HCT116 (cell line): ENCODE measurements at regions not wholly inside any gene's neighbourhood (a gene's known extent, or its start where the extent isn't known, plus 50 kb on each side); places are given as distances from the start of the nearest gene placed in this dataset.

Source experiments
- ATAC-seq: fragments of 200-7000 bp; cut with Tn5 transposase; 2 replicates; pipeline ENCODE4 v1.9.1; 2020; ENCODE audit warnings: mild to moderate bottlenecking, moderate library complexity
- BruUV-seq: library from RNA; stranded (reverse); fragments of 400-500 nt; replicated peaks from 2 replicates; lab custom pipeline; 2021; lab: Mats Ljungman, UMichigan
- CTCF ChIA-PET: fragments of 300-600 bp; sonication (Branson Sonifier 250); formaldehyde crosslinking; loops from one replicate; lab custom pipeline; 2021; ENCODE audit warnings: antibody characterized with exemption; lab: Charles Lee
- POLR2A ChIA-PET: fragments of 300-600, 350-600 bp; sonication (Branson Sonifier 250); formaldehyde crosslinking; loops from one replicate; lab custom pipeline; 2021; ENCODE audit warnings: antibody characterized with exemption; lab: Charles Lee
- RAD21 ChIA-PET, 2 experiments: fragments of 300-600 bp; sonication (Branson Sonifier 250); formaldehyde crosslinking; loops; one replicate each; lab custom pipeline; 2023; ENCODE audit warnings: low total read pairs in 2 of 2; ENCODE audit not compliant: uncharacterized antibody in 2 of 2, unreplicated experiment in 2 of 2, low non-redundant PET in 1 of 2; lab: Charles Lee
- DNase-seq: peaks from one replicate; pipeline ENCODE4 v3.0.0-alpha.2; 2010; ENCODE audit warnings: low read depth, low spot score
- H2AFZ ChIP-seq: fragments of 200-600 bp; shearing (Covaris generic), sonication (generic); 2 replicates; pipeline ENCODE4 v1.6.1; 2017; ENCODE audit warnings: low read depth, mixed run types, mixed read lengths, antibody characterized with exemption, low read length; ENCODE audit not compliant: poor library complexity, severe bottlenecking
- H3K27ac ChIP-seq: 2 replicates; pipeline ENCODE4 v1.5.1; 2012; ENCODE audit warnings: low read depth, low read length
- H3K27me3 ChIP-seq: fragments of 200-600 bp; sonication (generic); 2 replicates; pipeline ENCODE4 v1.6.1; 2016; ENCODE audit warnings: mixed run types, low read length, mixed read lengths; ENCODE audit not compliant: insufficient read depth
- H3K36me3 ChIP-seq, 2 experiments: fragments of 200-500 bp in 1 of 2; fragments of 200-600 bp in 1 of 2; sonication (Bioruptor generic) in 1 of 2; sonication (generic) in 1 of 2; 2 replicates each; pipeline versions ENCODE4 v1.5.1 to v1.6.1; 2014 to 2016; ENCODE audit warnings: low read length in 2 of 2, inconsistent platforms in 1 of 2, mixed read lengths in 1 of 2, mixed run types in 1 of 2; ENCODE audit not compliant: insufficient read depth in 2 of 2, control insufficient read depth in 1 of 2
- H3K4me1 ChIP-seq, 2 experiments: fragments of 200-600 bp in 1 of 2; sonication (generic) in 1 of 2; 2 replicates each; pipeline versions ENCODE4 v1.5.1 to v1.6.1; 2012 to 2017; ENCODE audit warnings: low read length in 2 of 2, inconsistent platforms in 1 of 2, mild to moderate bottlenecking in 1 of 2, mixed read lengths in 1 of 2, mixed run types in 1 of 2, moderate library complexity in 1 of 2; ENCODE audit not compliant: insufficient read depth in 2 of 2, control insufficient read depth in 1 of 2
- H3K4me2 ChIP-seq: fragments of 200-600 bp; sonication (generic); 2 replicates; pipeline ENCODE4 v1.6.1; 2017; ENCODE audit warnings: mixed run types, low read length, mixed read lengths
- H3K4me3 ChIP-seq, 2 experiments: fragments of 200-600 bp in 1 of 2; sonication (generic) in 1 of 2; replicated peaks in 1 of 2; 2 replicates each; pipeline ENCODE4 v1.5.1; 2011 to 2016; ENCODE audit warnings: low read length in 2 of 2, control low read depth in 1 of 2, low read depth in 1 of 2, mild to moderate bottlenecking in 1 of 2, mixed read lengths in 1 of 2, mixed run types in 1 of 2
- H3K79me2 ChIP-seq: fragments of 200-600 bp; sonication (generic); 2 replicates; pipeline ENCODE4 v1.6.1; 2017; ENCODE audit warnings: mild to moderate bottlenecking, mixed run types, low read length, moderate library complexity, mixed read lengths; ENCODE audit not compliant: insufficient read depth
- H3K9ac ChIP-seq: fragments of 200-600 bp; sonication (generic); 2 replicates; pipeline ENCODE4 v1.6.1; 2016; ENCODE audit warnings: low read length, mixed read lengths
- H3K9me2 ChIP-seq: fragments of 200-600 bp; sonication (generic), shearing (Covaris generic); 2 replicates; pipeline ENCODE4 v1.6.1; 2017; ENCODE audit warnings: mixed run types, mild to moderate bottlenecking, moderate library complexity; ENCODE audit not compliant: insufficient read depth
- H3K9me3 ChIP-seq, 2 experiments: fragments of 200-500 bp in 1 of 2; fragments of 200-600 bp in 1 of 2; sonication (Bioruptor generic) in 1 of 2; sonication (generic) in 1 of 2; 2 replicates each; pipeline ENCODE4 v1.6.1; 2014 to 2017; ENCODE audit warnings: low read length in 2 of 2, mixed read lengths in 2 of 2, inconsistent platforms in 1 of 2, low read depth in 1 of 2, mild to moderate bottlenecking in 1 of 2, mixed run types in 1 of 2, moderate library complexity in 1 of 2; ENCODE audit not compliant: control insufficient read depth in 1 of 2, insufficient read depth in 1 of 2
- H4K20me1 ChIP-seq: fragments of 200-600 bp; sonication (generic), shearing (Covaris generic); 2 replicates; pipeline ENCODE4 v1.6.1; 2017; ENCODE audit warnings: mixed run types, mild to moderate bottlenecking, moderate library complexity; ENCODE audit not compliant: insufficient read depth
- CBX3 ChIP-seq: IDR thresholded peaks from 2 replicates; pipeline ENCODE4 v1.6.1; 2012; ENCODE audit warnings: low read depth
- CEBPB ChIP-seq: IDR thresholded peaks from 2 replicates; pipeline ENCODE4 v1.6.1; 2012; ENCODE audit warnings: low read depth
- ELF1 ChIP-seq: IDR thresholded peaks from 2 replicates; pipeline ENCODE4 v1.6.1; 2012; ENCODE audit warnings: low read depth, borderline replicate concordance
- EZH2 ChIP-seq: fragments of 200-600 bp; sonication (generic); IDR thresholded peaks from 2 replicates; pipeline ENCODE4 v1.6.1; 2017; ENCODE audit warnings: antibody characterized with exemption, mixed run types
- FOSL1 ChIP-seq: IDR thresholded peaks from 2 replicates; pipeline ENCODE4 v1.6.1; 2012; ENCODE audit warnings: low read depth
- JUND ChIP-seq: IDR thresholded peaks from 2 replicates; pipeline ENCODE4 v1.6.1; 2012
- MAX ChIP-seq: IDR thresholded peaks from 2 replicates; pipeline ENCODE4 v1.6.1; 2012
- POLR2AphosphoS5 ChIP-seq: IDR thresholded peaks from 2 replicates; pipeline ENCODE4 v1.6.1; 2011; ENCODE audit warnings: mild to moderate bottlenecking, low read depth, low read length, moderate library complexity
- RAD21 ChIP-seq: IDR thresholded peaks from 2 replicates; pipeline ENCODE4 v1.6.1; 2012; ENCODE audit warnings: low read depth, mild to moderate bottlenecking
- SIN3A ChIP-seq: IDR thresholded peaks from 2 replicates; pipeline ENCODE4 v1.6.1; 2012; ENCODE audit warnings: low read depth
- SRF ChIP-seq: IDR thresholded peaks from 2 replicates; pipeline ENCODE4 v1.6.1; 2012; ENCODE audit warnings: low read depth
- TCF7L2 ChIP-seq: IDR thresholded peaks from 2 replicates; pipeline ENCODE4 v1.7.0; 2011; ENCODE audit warnings: borderline replicate concordance, inconsistent platforms; ENCODE audit not compliant: insufficient read depth, insufficient read length; ENCODE audit errors: extremely low read depth
- ZFX ChIP-seq: fragments of 450-650 bp; IDR thresholded peaks from 2 replicates; pipeline ENCODE4 v1.6.1; 2017
- ZNF274 ChIP-seq: fragments of 200-500 bp; sonication (Bioruptor generic); IDR thresholded peaks from 2 replicates; pipeline ENCODE4 v1.6.1; 2014; ENCODE audit warnings: mild to moderate bottlenecking, low read depth, low read length, inconsistent platforms
- intact Hi-C: fragments of 100-400 bp; cut with micrococcal nuclease; formaldehyde crosslinking; loops from 2 replicates; pipeline ENCODE4 v1.10.0; 2022
- TF ChIP-seq, protein P1 (sequence below): IDR thresholded peaks from 2 replicates; pipeline ENCODE4 v1.6.1; 2012
- TF ChIP-seq, protein P2 (sequence below): IDR thresholded peaks from 2 replicates; pipeline ENCODE4 v1.6.1; 2012; ENCODE audit warnings: low read depth

DNA sequence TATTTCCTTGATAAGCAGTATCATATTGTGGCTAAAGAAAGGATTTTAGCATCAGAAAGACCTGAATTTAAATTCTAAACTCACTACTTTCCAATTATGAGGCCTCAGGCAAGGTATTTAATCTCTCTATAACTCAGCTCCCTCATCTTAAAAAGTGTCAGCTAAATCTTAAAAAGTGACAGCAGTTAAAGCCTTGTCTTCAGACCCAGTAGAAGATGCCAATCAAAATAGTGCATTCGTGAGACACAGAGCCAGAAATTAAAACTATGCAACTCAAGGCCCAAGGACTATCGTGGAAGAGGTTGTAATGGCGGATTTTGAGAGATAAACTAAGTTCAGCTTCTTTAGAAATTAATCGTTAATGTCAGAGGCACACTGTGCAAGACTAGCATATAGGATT is 677.5 kb upstream of the BRINP3 start:
- no peak for DNase-seq
- no peak for ATAC-seq
- Histone ChIP-seq H3K9me3 (0 out of 4 replicates have a peak, but pooled peaks cover 0 to 3% of the 10 kb centered on the region in 2 experiments), H4K20me1 (no peaks in the 10 kb centered on the region), H3K9me2 (no peaks in the 10 kb centered on the region), H2AFZ (peak overlapping the region; percentile 0), H3K36me3 (no peaks in the 10 kb centered on the region), H3K79me2 (no peaks in the 10 kb centered on the region), H3K27me3 (no peaks in the 10 kb centered on the region), H3K27ac (no peak overlapping the region), H3K9ac (no peak overlapping the region), H3K4me3 (no peak overlapping the region), H3K4me2 (no peak overlapping the region), H3K4me1 (no peaks in the 10 kb centered on the region)
- ChIA-PET POLR2A (no interaction called here), RAD21 (no interaction called here), CTCF (no interaction called here)
- intact Hi-C loops: no loop called here
- TF ChIP-seq SIN3A (no peak), CBX3 (no peak), RAD21 (no peak), FOSL1 (no peak)
- BruUV-seq: no TSS peak

DNA sequence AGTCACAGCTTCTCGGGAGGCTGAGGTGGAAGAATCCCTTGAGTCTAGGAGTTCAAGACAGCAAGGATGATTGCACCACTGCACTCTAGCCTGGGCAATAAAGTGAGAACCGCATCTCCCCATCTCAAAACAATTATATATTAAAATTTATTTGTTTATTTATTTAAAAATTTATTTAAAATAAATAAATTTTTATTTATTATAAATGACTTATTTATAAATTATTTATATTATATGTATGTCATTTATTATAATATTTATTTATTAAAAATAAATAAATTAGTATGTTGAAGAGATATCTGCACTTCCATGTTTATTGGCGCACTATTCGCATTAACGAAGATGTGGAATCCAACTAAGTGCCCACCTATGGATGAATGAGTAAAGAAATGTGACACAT is 683.2 kb upstream of the BRINP3 start:
- Histone ChIP-seq H3K27me3 (no peaks in the 10 kb centered on the region), H3K9me2 (no peaks in the 10 kb centered on the region), H3K4me3 (no peak overlapping the region), H3K36me3 (no peaks in the 10 kb centered on the region), H3K4me2 (no peak overlapping the region), H2AFZ (no peak overlapping the region), H3K9ac (no peak overlapping the region), H4K20me1 (no peaks in the 10 kb centered on the region), H3K27ac (no peak overlapping the region), H3K9me3 (0 out of 4 replicates have a peak, but pooled peaks cover 0 to 3% of the 10 kb centered on the region in 2 experiments), H3K79me2 (no peaks in the 10 kb centered on the region), H3K4me1 (no peaks in the 10 kb centered on the region)
- no peak for ATAC-seq
- no peak for DNase-seq
- intact Hi-C loops: no loop called here
- RAD21 ChIA-PET: no interaction called here
- POLR2A ChIA-PET: no interaction called here
- CTCF ChIA-PET: no interaction called here
- TF ChIP-seq ELF1 (no peak), EZH2 (no peak), TCF7L2 (no peak), MAX (no peak), POLR2AphosphoS5 (no peak), JUND (no peak), CEBPB (no peak), SRF (no peak), ZFX (no peak), ZNF274 (no peak)
- TF ChIP-seq, protein P1, sequence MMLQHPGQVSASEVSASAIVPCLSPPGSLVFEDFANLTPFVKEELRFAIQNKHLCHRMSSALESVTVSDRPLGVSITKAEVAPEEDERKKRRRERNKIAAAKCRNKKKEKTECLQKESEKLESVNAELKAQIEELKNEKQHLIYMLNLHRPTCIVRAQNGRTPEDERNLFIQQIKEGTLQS: no peak
- TF ChIP-seq, protein P2, sequence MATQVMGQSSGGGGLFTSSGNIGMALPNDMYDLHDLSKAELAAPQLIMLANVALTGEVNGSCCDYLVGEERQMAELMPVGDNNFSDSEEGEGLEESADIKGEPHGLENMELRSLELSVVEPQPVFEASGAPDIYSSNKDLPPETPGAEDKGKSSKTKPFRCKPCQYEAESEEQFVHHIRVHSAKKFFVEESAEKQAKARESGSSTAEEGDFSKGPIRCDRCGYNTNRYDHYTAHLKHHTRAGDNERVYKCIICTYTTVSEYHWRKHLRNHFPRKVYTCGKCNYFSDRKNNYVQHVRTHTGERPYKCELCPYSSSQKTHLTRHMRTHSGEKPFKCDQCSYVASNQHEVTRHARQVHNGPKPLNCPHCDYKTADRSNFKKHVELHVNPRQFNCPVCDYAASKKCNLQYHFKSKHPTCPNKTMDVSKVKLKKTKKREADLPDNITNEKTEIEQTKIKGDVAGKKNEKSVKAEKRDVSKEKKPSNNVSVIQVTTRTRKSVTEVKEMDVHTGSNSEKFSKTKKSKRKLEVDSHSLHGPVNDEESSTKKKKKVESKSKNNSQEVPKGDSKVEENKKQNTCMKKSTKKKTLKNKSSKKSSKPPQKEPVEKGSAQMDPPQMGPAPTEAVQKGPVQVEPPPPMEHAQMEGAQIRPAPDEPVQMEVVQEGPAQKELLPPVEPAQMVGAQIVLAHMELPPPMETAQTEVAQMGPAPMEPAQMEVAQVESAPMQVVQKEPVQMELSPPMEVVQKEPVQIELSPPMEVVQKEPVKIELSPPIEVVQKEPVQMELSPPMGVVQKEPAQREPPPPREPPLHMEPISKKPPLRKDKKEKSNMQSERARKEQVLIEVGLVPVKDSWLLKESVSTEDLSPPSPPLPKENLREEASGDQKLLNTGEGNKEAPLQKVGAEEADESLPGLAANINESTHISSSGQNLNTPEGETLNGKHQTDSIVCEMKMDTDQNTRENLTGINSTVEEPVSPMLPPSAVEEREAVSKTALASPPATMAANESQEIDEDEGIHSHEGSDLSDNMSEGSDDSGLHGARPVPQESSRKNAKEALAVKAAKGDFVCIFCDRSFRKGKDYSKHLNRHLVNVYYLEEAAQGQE: no peak
- no TSS peak for BruUV-seq
